B cell (primary cell): ENCODE measurements at regions not wholly inside any gene's neighbourhood (a gene's known extent, or its start where the extent isn't known, plus 50 kb on each side); places are given as distances from the start of the nearest gene placed in this dataset.

Experiments
- ATAC-seq: fragments of 200-7000 bp; cut with Tn5 transposase; one replicate; pipeline ENCODE4 v1.10.0; 2021; ENCODE audit warnings: low read depth, mild to moderate bottlenecking, moderate number of reproducible peaks, moderate library complexity
- CTCF ChIA-PET: fragments of 350-600 bp; sonication (Branson Sonifier 250); formaldehyde crosslinking; loops from one replicate; lab custom pipeline; 2021; ENCODE audit warnings: antibody characterized with exemption, inconsistent platforms; lab: Charles Lee
- POLR2A ChIA-PET: fragments of 350-600 bp; sonication (Branson Sonifier 250); formaldehyde crosslinking; loops from one replicate; lab custom pipeline; 2021; ENCODE audit warnings: antibody characterized with exemption; lab: Charles Lee
- DNase-seq: peaks from one replicate; pipeline ENCODE4 v3.0.0; 2013
- H2AFZ ChIP-seq: 2 replicates; pipeline ENCODE4 v1.6.1; 2012; ENCODE audit warnings: mild to moderate bottlenecking, low read depth, low read length; ENCODE audit not compliant: insufficient read depth, poor library complexity, severe bottlenecking
- H3K27ac ChIP-seq, 2 donors: 1 replicate in 1 of 2; 2 replicates in 1 of 2; pipeline ENCODE4 v1.5.1; 2012 to 2013; ENCODE audit warnings: low read length in 2 of 2, mild to moderate bottlenecking in 2 of 2, moderate library complexity in 1 of 2
- H3K27me3 ChIP-seq, 4 experiments: fragments of 200-600 bp in 1 of 4; sonication (generic) in 1 of 4; replicated peaks in 1 of 4; 1 replicate in 2 of 4; 2 replicates in 2 of 4; pipeline versions ENCODE4 v1.6.1 to v1.7.0; 2013 to 2016; ENCODE audit warnings: low read length in 3 of 4, mild to moderate bottlenecking in 2 of 4, mixed read lengths in 1 of 4, moderate library complexity in 1 of 4; ENCODE audit not compliant: insufficient read depth in 4 of 4, control insufficient read depth in 3 of 4; ENCODE audit errors: control extremely low read depth in 1 of 4
- H3K36me3 ChIP-seq, 2 experiments: replicated peaks in 1 of 2; 1 replicate in 1 of 2; 2 replicates in 1 of 2; pipeline versions ENCODE4 v1.6.1 to v1.7.1; 2013; ENCODE audit warnings: low read length in 1 of 2; ENCODE audit not compliant: insufficient read depth in 2 of 2, control insufficient read depth in 1 of 2; ENCODE audit errors: control extremely low read depth in 1 of 2, extremely low read depth in 1 of 2
- H3K4me1 ChIP-seq, 2 donors: fragments of 200-600 bp in 1 of 2; sonication (generic) in 1 of 2; 1 replicate in 1 of 2; 2 replicates in 1 of 2; pipeline versions ENCODE4 v1.5.1 to v1.6.1; 2013 to 2017; ENCODE audit warnings: low read length in 2 of 2; ENCODE audit not compliant: control insufficient read depth in 2 of 2, insufficient read depth in 2 of 2
- H3K4me2 ChIP-seq: replicated peaks from 2 replicates; pipeline ENCODE3; 2012; ENCODE audit warnings: mild to moderate bottlenecking, low read depth, low read length; ENCODE audit not compliant: poor library complexity, severe bottlenecking
- H3K4me3 ChIP-seq, 5 experiments: fragments of 200-600 bp in 1 of 5; sonication (generic) in 1 of 5; 1 replicate in 3 of 5; 2 replicates in 2 of 5; pipeline versions ENCODE4 v1.5.1 to v1.7.0; 2011 to 2016; ENCODE audit warnings: low read length in 4 of 5, mild to moderate bottlenecking in 4 of 5, low read depth in 2 of 5, control low read depth in 1 of 5, moderate library complexity in 1 of 5; ENCODE audit not compliant: insufficient read depth in 1 of 5; ENCODE audit errors: control extremely low read depth in 1 of 5, extremely low read depth in 1 of 5
- H3K79me2 ChIP-seq: fragments of 200-600 bp; sonication (generic); one replicate; pipeline ENCODE4 v1.6.0; 2016; ENCODE audit warnings: low read length; ENCODE audit not compliant: control insufficient read depth, insufficient read depth
- H3K9ac ChIP-seq: fragments of 200-600 bp; sonication (generic); 2 replicates; pipeline ENCODE4 v1.6.1; 2017; ENCODE audit warnings: mild to moderate bottlenecking, low read length, moderate library complexity
- H3K9me3 ChIP-seq, 3 donors: one replicate each; pipeline versions ENCODE4 v1.6.1 to v1.7.1; 2013; ENCODE audit warnings: low read length in 2 of 3; ENCODE audit not compliant: control insufficient read depth in 2 of 3, insufficient read depth in 1 of 3; ENCODE audit errors: control extremely low read depth in 1 of 3
- H4K20me1 ChIP-seq: 2 replicates; pipeline ENCODE4 v1.6.0; 2012; ENCODE audit warnings: mild to moderate bottlenecking, low read length; ENCODE audit not compliant: insufficient read depth, control insufficient read depth, poor library complexity, severe bottlenecking
- H3K27ac Mint-ChIP-seq: one replicate; pipeline ENCODE4 v1.8.0; 2021; ENCODE audit warnings: mixed read lengths
- H3K27me3 Mint-ChIP-seq: one replicate; pipeline ENCODE4 v1.8.0; 2021; ENCODE audit warnings: mixed read lengths
- H3K4me1 Mint-ChIP-seq: one replicate; pipeline ENCODE4 v1.8.0; 2021; ENCODE audit warnings: mixed read lengths
- H3K4me3 Mint-ChIP-seq: one replicate; pipeline ENCODE4 v1.8.0; 2021; ENCODE audit warnings: mixed read lengths
- H3K9me3 Mint-ChIP-seq: one replicate; pipeline ENCODE4 v1.8.0; 2022; ENCODE audit warnings: mixed read lengths; ENCODE audit not compliant: insufficient read depth
- CTCF ChIP-seq: fragments of 200-600 bp; IDR thresholded peaks from one replicate; pipeline ENCODE4 v1.8.0; 2022; ENCODE audit warnings: antibody characterized with exemption, mild to moderate bottlenecking
- EZH2 ChIP-seq: IDR thresholded peaks from 2 replicates; pipeline ENCODE4 v1.6.1; 2012; ENCODE audit warnings: borderline replicate concordance, low read depth, mild to moderate bottlenecking, moderate library complexity, low read length; ENCODE audit not compliant: insufficient read depth, poor library complexity, severe bottlenecking
- WGBS: methylation state at CpG from one replicate; pipeline ENCODE4 v1.1.5; 2013; ENCODE audit warnings: missing lambda C conversion rate; ENCODE audit not compliant: insufficient coverage; 5-methylcytosine and 5-hydroxymethylcytosine counted together
- intact Hi-C: fragments of 100-400 bp; cut with micrococcal nuclease; formaldehyde crosslinking; loops from one replicate; pipeline ENCODE4 v1.10.0; 2022

DNA sequence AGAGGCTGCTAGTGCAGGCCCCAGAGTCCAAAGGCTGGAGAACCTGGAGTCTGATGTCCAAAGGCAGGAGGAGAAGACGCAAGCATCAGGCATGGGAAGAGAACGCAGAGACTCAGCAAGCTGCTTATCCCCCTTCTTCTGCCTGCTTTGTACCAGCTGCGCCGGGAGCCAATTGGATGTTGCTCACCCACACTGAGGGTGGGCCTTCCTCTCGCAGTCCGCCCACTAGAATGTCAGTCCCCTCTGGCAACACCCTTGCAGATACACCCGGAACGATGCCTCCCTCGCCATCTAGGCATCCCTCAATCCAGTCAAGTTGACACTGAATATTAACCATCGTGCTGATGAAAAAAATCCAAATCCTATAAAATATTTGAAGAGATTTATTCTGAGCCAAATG, 141.6 kb downstream of the TWIST2 start:
- H3K9me3 ChIP-seq, result peaks cover 0 to 7% (median under 1%) of the 10 kb centered on the region in 3 donors
- H3K27ac ChIP-seq, result no peak overlapping the region
- no peak overlapping the region for H3K27ac Mint-ChIP-seq
- H4K20me1 ChIP-seq, result no peaks in the 10 kb centered on the region
- ATAC-seq (no peak), DNase-seq (no peak)
- ChIA-PET CTCF (no interaction called here), POLR2A (no interaction called here)
- H3K27me3 Mint-ChIP-seq, result no peaks in the 10 kb centered on the region
- no peak overlapping the region for H3K4me3 ChIP-seq
- no peaks in the 10 kb centered on the region for H3K4me1 Mint-ChIP-seq
- H3K4me2 ChIP-seq, result no peak overlapping the region
- H3K9ac ChIP-seq, result no peak overlapping the region
- intact Hi-C loops, result no loop called here
- peaks cover 0 to 2% (median 0%) of the 10 kb centered on the region in 4 experiments for H3K27me3 ChIP-seq
- no peaks in the 10 kb centered on the region for H3K36me3 ChIP-seq
- H3K9me3 Mint-ChIP-seq, result peaks cover 3% of the 10 kb centered on the region
- H3K4me1 ChIP-seq, result no peaks in the 10 kb centered on the region
- H3K4me3 Mint-ChIP-seq, result no peak overlapping the region
- TF ChIP-seq CTCF (no peak), EZH2 (no peak)
- H2AFZ ChIP-seq, result no peak overlapping the region
- WGBS, result 88% methylated on average over 5 of the region's 10 CpGs
- H3K79me2 ChIP-seq, result no peaks in the 10 kb centered on the region

DNA sequence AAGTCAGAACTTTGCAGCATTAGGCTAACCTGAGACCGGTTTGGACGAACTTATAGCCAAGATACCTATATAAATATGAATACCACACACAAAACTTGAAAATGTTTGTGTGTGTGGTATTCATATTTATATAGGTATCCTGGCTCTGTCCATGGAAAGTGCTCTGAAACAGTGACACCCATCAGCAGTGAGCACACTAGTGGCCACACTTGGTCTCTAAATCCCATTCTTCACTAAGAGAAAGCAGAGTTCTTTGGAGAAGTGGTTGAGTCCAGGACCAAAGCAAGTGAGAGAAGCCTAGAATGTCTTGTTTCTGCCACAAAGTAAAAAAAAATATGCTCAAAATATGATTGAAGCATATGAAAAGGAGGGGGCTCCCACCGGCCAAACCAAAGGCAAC, 146.5 kb downstream of the TWIST2 start:
- Histone ChIP-seq H3K36me3 (no peaks in the 10 kb centered on the region), H2AFZ (no peak overlapping the region), H3K9me3 (peaks cover 0 to 17% (median 3%) of the 10 kb centered on the region in 3 donors), H3K9ac (no peak overlapping the region), H3K27me3 (no peaks in the 10 kb centered on the region), H3K79me2 (no peaks in the 10 kb centered on the region), H3K27ac (no peak overlapping the region), H3K4me3 (no peak overlapping the region), H3K4me1 (no peaks in the 10 kb centered on the region), H3K4me2 (no peak overlapping the region), H4K20me1 (no peaks in the 10 kb centered on the region)
- Mint-ChIP-seq H3K4me1 (no peaks in the 10 kb centered on the region), H3K4me3 (no peak overlapping the region), H3K27me3 (no peaks in the 10 kb centered on the region), H3K27ac (no peak overlapping the region), H3K9me3 (peaks cover 3% of the 10 kb centered on the region)
- POLR2A ChIA-PET, result no interaction called here
- no peak for TF ChIP-seq EZH2
- no peak for TF ChIP-seq CTCF
- WGBS, result no CpG with 5 or more reads among the region's 3 CpGs
- DNase-seq (no peak), ATAC-seq (no peak)
- CTCF ChIA-PET, result no interaction called here
- intact Hi-C loops, result no loop called here
